ENCODE measurements at regions not wholly inside any gene's neighbourhood (a gene's known extent, or its start where the extent isn't known, plus 50 kb on each side); places are given as distances from the start of the nearest gene placed in this dataset.

GRCh38 chr10:33897291-33897752 is 562.9 kb upstream of the NRP1 start:
- Histone ChIP-seq H3K36me3 (ENCODE audit: insufficient read depth, low read length) (no peaks in the 10 kb centered on the region), H3F3A (ENCODE audit: low read depth) (no peaks in the 10 kb centered on the region), H3K9ac (ENCODE audit: low read depth, low read length, poor library complexity, severe bottlenecking) (no peak overlapping the region), H2AFZ (ENCODE audit: low read length) (no peak overlapping the region), H3K9me3 (ENCODE audit: insufficient read depth, low read depth, low read length) (no peaks in the 10 kb centered on the region), H3K79me2 (ENCODE audit: insufficient read depth, low read length) (no peaks in the 10 kb centered on the region), H3K4me2 (ENCODE audit: low read depth, low read length, poor library complexity, severe bottlenecking) (no peak overlapping the region), H3K4me1 (ENCODE audit: insufficient read depth, low read length, poor library complexity, severe bottlenecking) (no peaks in the 10 kb centered on the region), H3K9me2 (replicated peaks; ENCODE audit: low read depth, low read length) (no peaks in the 10 kb centered on the region), H3K27me3 (ENCODE audit: insufficient read depth, low read length, poor library complexity, severe bottlenecking) (peaks cover 6% of the 10 kb centered on the region), H4K20me1 (ENCODE audit: insufficient read depth, low read length, poor library complexity, severe bottlenecking) (no peaks in the 10 kb centered on the region), H3K4me3 (ENCODE audit: low read length, poor library complexity, severe bottlenecking) (no peak overlapping the region)
- no peak for TF ChIP-seq CTCF (conservative IDR thresholded peaks at IDR 0.05; ENCODE audit: low read length)

- Histone ChIP-seq H3K9ac (ENCODE audit: low read depth, low read length, poor library complexity, severe bottlenecking) (no peak overlapping the region), H3K4me2 (ENCODE audit: low read depth, low read length, poor library complexity, severe bottlenecking) (no peak overlapping the region), H2AFZ (ENCODE audit: low read length) (no peak overlapping the region), H3K79me2 (ENCODE audit: insufficient read depth, low read length) (no peaks in the 10 kb centered on the region), H3K4me3 (ENCODE audit: low read length, poor library complexity, severe bottlenecking) (no peak overlapping the region), H3K36me3 (ENCODE audit: insufficient read depth, low read length) (no peaks in the 10 kb centered on the region), H4K20me1 (ENCODE audit: insufficient read depth, low read length, poor library complexity, severe bottlenecking) (no peaks in the 10 kb centered on the region), H3K4me1 (ENCODE audit: insufficient read depth, low read length, poor library complexity, severe bottlenecking) (no peaks in the 10 kb centered on the region), H3K9me3 (ENCODE audit: insufficient read depth, low read depth, low read length) (no peaks in the 10 kb centered on the region), H3F3A (ENCODE audit: low read depth) (no peaks in the 10 kb centered on the region), H3K9me2 (replicated peaks; ENCODE audit: low read depth, low read length) (no peaks in the 10 kb centered on the region), H3K27me3 (ENCODE audit: insufficient read depth, low read length, poor library complexity, severe bottlenecking) (no peaks in the 10 kb centered on the region)
- TF ChIP-seq EZH2phosphoT487 (IDR thresholded peaks at IDR 0.05; ENCODE audit: borderline replicate concordance) (no peak), CTCF (conservative IDR thresholded peaks at IDR 0.05; ENCODE audit: low read length) (no peak)
Measured at GRCh38 chr10:33893506-33893905, 559.0 kb upstream of the NRP1 start.

GRCh38 chr10:33889371-33889770 is 554.9 kb upstream of the NRP1 start:
- TF ChIP-seq EZH2phosphoT487 (IDR thresholded peaks at IDR 0.05; ENCODE audit: borderline replicate concordance) (no peak), CTCF (conservative IDR thresholded peaks at IDR 0.05; ENCODE audit: low read length) (no peak)
- Histone ChIP-seq H3K9me2 (replicated peaks; ENCODE audit: low read depth, low read length) (no peaks in the 10 kb centered on the region), H3K4me3 (ENCODE audit: low read length, poor library complexity, severe bottlenecking) (no peak overlapping the region), H2AFZ (ENCODE audit: low read length) (no peak overlapping the region), H3K9ac (ENCODE audit: low read depth, low read length, poor library complexity, severe bottlenecking) (no peak overlapping the region), H3K36me3 (ENCODE audit: insufficient read depth, low read length) (no peaks in the 10 kb centered on the region), H3K4me1 (ENCODE audit: insufficient read depth, low read length, poor library complexity, severe bottlenecking) (no peaks in the 10 kb centered on the region), H3K4me2 (ENCODE audit: low read depth, low read length, poor library complexity, severe bottlenecking) (no peak overlapping the region), H4K20me1 (ENCODE audit: insufficient read depth, low read length, poor library complexity, severe bottlenecking) (no peaks in the 10 kb centered on the region), H3F3A (ENCODE audit: low read depth) (no peaks in the 10 kb centered on the region), H3K9me3 (ENCODE audit: insufficient read depth, low read depth, low read length) (no peaks in the 10 kb centered on the region), H3K79me2 (ENCODE audit: insufficient read depth, low read length) (no peaks in the 10 kb centered on the region), H3K27me3 (ENCODE audit: insufficient read depth, low read length, poor library complexity, severe bottlenecking) (peaks cover 19% of the 10 kb centered on the region)
